Colonic mucosa (tissue), 4 donors: ENCODE measurements at regions not wholly inside any gene's neighbourhood (a gene's known extent, or its start where the extent isn't known, plus 50 kb on each side); places are given as distances from the start of the nearest gene placed in this dataset.

Experiments used
- DNase-seq: peaks from one replicate; pipeline ENCODE4 v3.0.0-alpha.2; 2020
- H3K27ac ChIP-seq: fragments of 200-600 bp; one replicate; pipeline ENCODE4 v1.8.0; 2021
- H3K27me3 ChIP-seq: fragments of 200-600 bp; one replicate; pipeline ENCODE4 v1.8.0; 2021
- H3K36me3 ChIP-seq: fragments of 200-600 bp; one replicate; pipeline ENCODE4 v1.8.0; 2021
- H3K4me1 ChIP-seq: fragments of 200-600 bp; one replicate; pipeline ENCODE4 v1.8.0; 2021; ENCODE audit warnings: mild to moderate bottlenecking
- H3K4me3 ChIP-seq: fragments of 200-600 bp; one replicate; pipeline ENCODE4 v1.8.0; 2021
- H3K9ac ChIP-seq, 2 donors: one replicate each; pipeline ENCODE4 v1.7.0; 2013; ENCODE audit warnings: control low read depth in 2 of 2, low read depth in 2 of 2, low read length in 2 of 2
- H3K9me3 ChIP-seq: fragments of 200-600 bp; one replicate; pipeline ENCODE4 v1.8.0; 2021
- intact Hi-C: fragments of 100-400 bp; cut with DNase I; formaldehyde crosslinking; loops from one replicate; pipeline ENCODE4 v1.14.1; 2022
- TF ChIP-seq, protein P1 (sequence below): fragments of 200-600 bp; IDR thresholded peaks from one replicate; pipeline ENCODE4 v1.8.0; 2022; ENCODE audit warnings: antibody characterized with exemption, mild to moderate bottlenecking
- donor health status: healthy.
- donor health status: DM: no; HTN: no; CAD: no.
- donor health status: DM: no; HTN: no; CAD: no.

DNA sequence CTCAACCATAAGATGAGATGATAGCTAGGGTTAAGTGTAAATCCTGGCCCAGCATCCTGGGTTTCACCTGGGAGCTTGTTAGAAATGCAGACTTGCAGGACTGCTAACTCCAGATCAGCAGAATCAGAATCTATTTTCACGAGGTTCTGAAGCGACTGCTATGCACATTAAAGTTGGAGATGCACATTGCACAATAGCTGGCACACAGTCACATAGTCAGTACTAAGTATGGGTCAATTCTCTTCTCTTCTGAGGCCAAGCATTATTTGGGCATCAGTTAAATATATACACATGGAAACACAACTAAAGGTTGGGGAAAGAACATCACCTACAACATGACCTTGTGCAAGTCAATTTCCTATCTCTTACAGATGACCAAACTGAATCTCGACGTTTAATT, 155.1 kb upstream of the FGF13 start:
- no peak overlapping the region for H3K27ac ChIP-seq
- TF ChIP-seq, protein P1, sequence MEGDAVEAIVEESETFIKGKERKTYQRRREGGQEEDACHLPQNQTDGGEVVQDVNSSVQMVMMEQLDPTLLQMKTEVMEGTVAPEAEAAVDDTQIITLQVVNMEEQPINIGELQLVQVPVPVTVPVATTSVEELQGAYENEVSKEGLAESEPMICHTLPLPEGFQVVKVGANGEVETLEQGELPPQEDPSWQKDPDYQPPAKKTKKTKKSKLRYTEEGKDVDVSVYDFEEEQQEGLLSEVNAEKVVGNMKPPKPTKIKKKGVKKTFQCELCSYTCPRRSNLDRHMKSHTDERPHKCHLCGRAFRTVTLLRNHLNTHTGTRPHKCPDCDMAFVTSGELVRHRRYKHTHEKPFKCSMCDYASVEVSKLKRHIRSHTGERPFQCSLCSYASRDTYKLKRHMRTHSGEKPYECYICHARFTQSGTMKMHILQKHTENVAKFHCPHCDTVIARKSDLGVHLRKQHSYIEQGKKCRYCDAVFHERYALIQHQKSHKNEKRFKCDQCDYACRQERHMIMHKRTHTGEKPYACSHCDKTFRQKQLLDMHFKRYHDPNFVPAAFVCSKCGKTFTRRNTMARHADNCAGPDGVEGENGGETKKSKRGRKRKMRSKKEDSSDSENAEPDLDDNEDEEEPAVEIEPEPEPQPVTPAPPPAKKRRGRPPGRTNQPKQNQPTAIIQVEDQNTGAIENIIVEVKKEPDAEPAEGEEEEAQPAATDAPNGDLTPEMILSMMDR = no peak
- H3K9me3 ChIP-seq = no peaks in the 10 kb centered on the region
- DNase-seq = no peak
- H3K27me3 ChIP-seq = no peaks in the 10 kb centered on the region
- intact Hi-C loops = no loop called here
- no peaks in the 10 kb centered on the region for H3K4me1 ChIP-seq
- no peak overlapping the region for H3K9ac ChIP-seq
- no peaks in the 10 kb centered on the region for H3K36me3 ChIP-seq
- H3K4me3 ChIP-seq = no peak overlapping the region

- no peaks in the 10 kb centered on the region for H3K36me3 ChIP-seq
- H3K4me1 ChIP-seq = no peaks in the 10 kb centered on the region
- H3K9ac ChIP-seq = no peak overlapping the region
- DNase-seq = no peak
- no peaks in the 10 kb centered on the region for H3K9me3 ChIP-seq
- intact Hi-C loops = no loop called here
- H3K27me3 ChIP-seq = no peaks in the 10 kb centered on the region
- H3K27ac ChIP-seq = no peak overlapping the region
- no peak overlapping the region for H3K4me3 ChIP-seq
- TF ChIP-seq, protein P1 = no peak
Measured at GRCh38 chrX:138865093-138865649, 153.7 kb upstream of the FGF13 start.

DNA sequence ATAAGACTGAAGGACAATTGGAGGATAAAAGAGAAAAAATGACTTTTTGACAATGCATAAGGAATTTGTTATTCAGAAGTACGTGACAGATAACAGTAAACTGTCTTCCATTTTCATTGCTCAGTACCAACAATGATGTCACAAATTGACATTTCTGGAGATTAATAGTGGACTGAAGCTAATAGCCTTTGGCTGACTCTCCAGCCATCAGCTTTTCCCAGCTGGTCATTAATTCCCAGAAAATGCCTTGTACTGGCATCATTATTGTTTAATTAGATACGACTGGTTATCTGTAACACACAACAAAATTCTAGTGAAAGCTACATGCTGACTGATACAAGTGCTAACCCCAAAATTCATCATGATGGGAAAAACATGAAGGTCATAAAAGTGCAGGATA, 147.9 kb upstream of the FGF13 start:
- no peak overlapping the region for H3K27ac ChIP-seq
- intact Hi-C loops = no loop called here
- no peak overlapping the region for H3K9ac ChIP-seq
- H3K4me3 ChIP-seq = no peak overlapping the region
- no peaks in the 10 kb centered on the region for H3K9me3 ChIP-seq
- H3K4me1 ChIP-seq = no peaks in the 10 kb centered on the region
- TF ChIP-seq, protein P1 = no peak
- no peaks in the 10 kb centered on the region for H3K27me3 ChIP-seq
- DNase-seq = no peak
- H3K36me3 ChIP-seq = no peaks in the 10 kb centered on the region

DNA sequence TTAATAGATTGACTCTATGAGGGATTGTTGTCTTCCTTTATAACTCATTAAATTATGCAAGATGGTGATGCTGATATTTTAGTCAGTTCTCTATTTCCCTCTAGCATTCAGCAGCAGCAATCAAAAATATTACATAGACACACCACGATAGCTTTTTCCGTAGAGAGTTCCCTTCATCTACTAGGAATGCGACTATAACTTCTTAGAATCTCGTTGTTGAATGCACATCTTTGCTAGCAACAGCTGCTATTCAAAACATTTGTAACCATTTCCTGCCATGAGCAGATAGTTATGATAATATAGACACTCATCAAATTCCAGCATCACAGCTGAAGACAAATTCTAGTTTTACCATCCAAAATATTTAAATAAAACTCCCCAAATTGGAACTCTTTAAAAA, 147.4 kb upstream of the FGF13 start:
- H3K36me3 ChIP-seq = no peaks in the 10 kb centered on the region
- intact Hi-C loops = no loop called here
- H3K9ac ChIP-seq = no peak overlapping the region
- no peak overlapping the region for H3K27ac ChIP-seq
- no peaks in the 10 kb centered on the region for H3K27me3 ChIP-seq
- H3K4me1 ChIP-seq = no peaks in the 10 kb centered on the region
- H3K4me3 ChIP-seq = no peak overlapping the region
- H3K9me3 ChIP-seq = no peaks in the 10 kb centered on the region
- TF ChIP-seq, protein P1 = no peak
- DNase-seq = no peak

GRCh38 chrX:138858438-138858837, 146.9 kb upstream of the FGF13 start:
- no peak overlapping the region for H3K4me3 ChIP-seq
- H3K27ac ChIP-seq = no peak overlapping the region
- H3K36me3 ChIP-seq = no peaks in the 10 kb centered on the region
- no peak overlapping the region for H3K9ac ChIP-seq
- no peak for DNase-seq
- H3K9me3 ChIP-seq = no peaks in the 10 kb centered on the region
- H3K4me1 ChIP-seq = no peaks in the 10 kb centered on the region
- H3K27me3 ChIP-seq = no peaks in the 10 kb centered on the region
- intact Hi-C loops = no loop called here
- TF ChIP-seq, protein P1 = no peak
